ENCODE measurements at regions not wholly inside any gene's neighbourhood (a gene's known extent, or its start where the extent isn't known, plus 50 kb on each side); places are given as distances from the start of the nearest gene placed in this dataset.
"Not testable (repeated sequence)": the region's sequence is repeated elsewhere in the genome, so short reads cannot be mapped to it uniquely, and the experiment has no call there.

DNA sequence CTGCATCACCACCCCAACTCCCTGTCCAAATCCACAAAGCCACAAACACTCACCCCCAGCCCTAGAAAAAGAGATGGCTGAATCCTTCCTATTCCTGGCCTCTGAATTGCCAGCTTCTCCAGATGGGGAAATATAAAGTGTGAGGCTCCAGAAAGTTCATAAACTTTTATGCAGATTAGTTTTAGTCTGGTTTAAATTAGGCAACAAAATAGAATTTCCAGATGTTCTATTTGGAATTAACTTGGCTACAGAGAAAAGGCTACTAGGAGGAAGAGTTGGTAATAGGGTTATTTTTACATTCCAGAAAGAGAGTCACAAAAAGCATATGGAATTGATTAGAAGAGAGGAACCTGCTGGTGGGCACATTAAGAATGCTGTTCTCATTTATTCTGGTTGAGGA, 56.0 kb downstream of the EN1 start:
- DNase-seq: no peak

DNA sequence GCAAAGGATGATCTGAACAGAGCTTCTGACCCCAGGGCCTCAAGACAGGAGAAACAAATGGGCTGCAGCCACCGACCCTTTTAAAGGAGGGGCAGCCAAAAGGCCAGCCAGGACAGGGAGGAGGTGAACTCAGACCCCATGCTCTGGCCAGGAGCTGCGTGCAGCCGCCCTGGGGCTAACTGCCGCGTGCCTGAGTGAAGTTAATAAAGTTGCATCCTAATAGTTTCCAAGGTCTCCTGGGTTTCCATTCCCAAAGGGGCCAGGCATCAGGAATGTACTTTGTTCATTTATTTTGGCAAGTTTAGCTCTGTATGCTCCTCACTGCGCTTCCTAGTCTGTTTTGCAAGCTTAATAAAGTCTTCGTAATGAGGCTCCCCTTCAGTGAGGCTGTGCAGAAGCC, 60.7 kb downstream of the EN1 start:
- DNase-seq: no peak

DNA sequence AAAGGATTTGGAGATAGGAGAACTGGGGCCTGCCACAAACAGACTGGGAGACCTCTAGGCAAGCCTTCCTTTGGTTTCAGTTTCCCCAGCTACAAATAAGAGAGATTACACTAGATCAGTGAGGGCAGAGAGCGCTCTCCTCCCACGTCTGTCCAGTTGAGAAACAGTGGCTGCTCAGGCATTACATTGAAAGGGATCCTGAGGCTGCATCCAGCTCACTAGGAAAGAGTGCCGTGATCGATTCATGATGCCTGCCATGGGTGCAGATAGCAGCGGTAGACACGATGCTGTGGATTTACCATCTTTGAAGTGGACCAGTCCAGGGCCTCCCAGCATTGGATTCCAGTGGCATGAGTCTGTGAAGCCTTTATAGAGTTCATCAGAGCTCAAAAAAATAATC, 62.6 kb downstream of the EN1 start:
- DNase-seq: no peak

DNA sequence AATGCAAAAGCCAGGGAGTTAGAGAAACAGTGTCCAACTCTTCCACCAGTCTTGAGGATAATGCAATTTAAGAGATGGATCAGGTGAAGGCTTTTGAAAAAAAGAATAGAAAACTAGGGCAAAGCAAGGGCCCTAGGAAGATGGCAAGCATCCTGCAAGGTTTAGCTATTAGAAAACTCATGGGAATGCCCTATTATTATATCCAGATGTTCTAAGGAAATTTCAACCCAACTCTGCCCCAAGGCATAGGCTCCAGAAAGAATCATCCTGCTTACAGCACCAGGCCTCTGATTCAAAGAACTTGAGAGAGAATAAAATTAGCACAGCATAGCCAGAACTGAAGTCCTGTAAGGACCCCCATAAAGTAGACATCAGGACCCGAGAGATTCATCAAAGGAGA, 68.1 kb downstream of the EN1 start:
- no peak for DNase-seq

GRCh38 chr2:118774458-118775133, 72.9 kb downstream of the EN1 start:
- no peak for DNase-seq

- no peak for DNase-seq
Measured at GRCh38 chr2:118773826-118774225, 73.6 kb downstream of the EN1 start.

- no peak for DNase-seq
Measured at GRCh38 chr2:118772487-118773200, 74.8 kb downstream of the EN1 start.

DNA sequence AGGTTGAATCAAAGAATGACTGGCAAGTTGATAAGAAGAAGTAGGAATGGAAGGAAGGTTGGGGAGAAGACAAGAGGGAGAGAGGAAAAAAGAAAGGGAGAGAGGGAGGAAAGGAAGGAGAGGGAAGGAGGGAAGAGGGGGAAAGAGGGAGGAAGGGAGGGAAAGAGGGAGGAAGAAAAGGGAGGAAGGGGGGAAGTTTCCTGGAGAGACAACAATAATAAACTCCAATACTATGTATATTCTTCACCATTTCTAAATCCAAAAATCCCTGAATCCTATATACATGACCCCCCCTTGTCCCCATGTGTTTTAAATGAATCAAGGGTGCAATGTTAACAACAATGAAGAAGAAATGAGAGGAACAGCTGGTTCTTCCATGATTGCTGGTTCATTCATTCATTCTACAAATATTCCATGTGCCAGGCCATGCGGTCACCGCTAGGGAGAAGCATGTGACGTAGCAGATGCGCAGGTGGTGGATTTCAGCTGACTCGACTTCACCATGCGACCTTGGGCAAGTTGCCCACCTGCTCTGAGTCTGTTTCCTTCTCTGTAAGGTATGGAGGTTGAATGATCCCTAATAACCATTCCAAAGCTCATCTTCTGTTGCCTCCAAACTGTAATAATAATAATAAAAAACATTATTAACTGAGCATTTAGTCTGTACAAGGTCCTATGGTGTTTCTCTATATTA, 77.6 kb downstream of the EN1 start:
- no peak for DNase-seq

GRCh38 chr2:118766871-118767270, 80.6 kb downstream of the EN1 start:
- no peak for DNase-seq

DNA sequence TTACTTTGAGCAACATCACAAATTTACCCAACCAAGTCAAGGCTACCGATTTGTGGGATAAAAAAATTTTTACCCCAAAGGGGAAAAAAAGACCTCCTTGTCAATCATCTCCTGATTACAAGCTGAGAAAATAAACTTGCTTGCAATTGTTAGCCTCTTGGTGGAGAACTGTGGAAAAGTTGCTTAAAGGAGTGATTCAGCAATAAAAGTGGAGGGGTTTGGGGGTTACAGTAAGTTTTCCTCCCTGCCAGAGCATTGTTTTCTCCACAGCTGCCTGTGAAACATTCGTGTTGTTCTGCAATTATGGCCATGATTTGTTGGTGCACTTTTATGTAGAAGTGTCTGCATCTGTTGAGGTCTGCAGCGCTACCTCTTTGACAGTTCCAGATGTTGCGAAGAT, 82.6 kb downstream of the EN1 start:
- no peak for DNase-seq

- no peak for DNase-seq
Measured at GRCh38 chr2:118763797-118764196, 83.7 kb downstream of the EN1 start.

- DNase-seq: no peak
Measured at GRCh38 chr2:118762290-118762689, 85.2 kb downstream of the EN1 start.

- no peak for DNase-seq
Measured at GRCh38 chr2:118761771-118762170, 85.7 kb downstream of the EN1 start.

DNA sequence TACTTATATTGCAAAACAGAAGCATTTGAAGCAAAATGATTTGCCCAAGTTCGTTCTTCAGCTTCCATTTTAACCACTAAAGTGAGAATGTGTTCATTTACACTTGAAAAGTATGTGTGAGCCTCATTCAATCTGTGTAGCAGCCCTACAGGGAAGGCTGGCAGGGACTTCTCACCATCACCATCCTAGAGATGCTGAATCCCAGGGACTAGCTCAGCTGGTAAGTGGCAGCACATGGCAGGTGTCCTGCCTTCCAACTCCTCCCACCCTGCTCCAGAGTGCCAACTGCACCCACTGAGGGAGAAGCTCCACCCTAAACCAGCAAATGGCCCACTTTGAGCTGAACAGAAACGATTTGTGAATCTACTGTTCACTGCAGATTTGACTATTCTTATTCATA, 91.5 kb downstream of the EN1 start:
- no peak for DNase-seq

GRCh38 chr2:118755384-118755783, 92.1 kb downstream of the EN1 start:
- DNase-seq: no peak

DNA sequence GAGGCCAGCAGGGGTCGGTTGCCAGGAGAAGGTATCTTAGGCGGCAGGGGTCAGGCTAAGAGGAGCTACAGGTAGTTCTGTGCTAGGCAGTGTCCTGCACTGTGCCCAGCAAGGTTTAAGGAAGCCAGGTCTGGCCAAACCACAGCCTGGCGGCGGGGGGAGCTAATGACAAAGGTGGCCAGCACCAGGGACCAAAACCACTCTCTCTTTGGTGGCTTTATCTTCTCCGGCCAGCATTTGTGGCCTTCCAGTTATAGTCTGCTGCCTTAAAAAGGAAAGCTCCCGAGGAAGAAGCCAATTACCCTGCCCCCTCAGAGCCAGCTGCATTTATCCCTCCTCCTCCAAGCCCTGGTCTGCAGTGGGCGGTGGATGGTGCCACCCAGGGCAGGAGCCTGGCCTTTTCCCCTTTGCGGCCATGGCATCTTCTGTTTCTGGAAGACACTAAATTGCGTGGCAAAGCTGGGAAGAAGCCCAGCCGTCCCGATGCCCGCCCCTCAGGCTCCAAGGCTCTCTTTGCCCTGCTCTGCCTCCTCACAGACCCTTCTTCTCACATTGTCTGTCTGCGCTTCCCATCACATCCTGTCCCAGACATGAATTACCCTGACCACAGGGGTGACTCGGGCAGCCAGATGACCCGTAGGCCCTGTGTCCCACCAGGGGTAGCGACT, 94.6 kb downstream of the EN1 start:
- DNase-seq: no peak

DNA sequence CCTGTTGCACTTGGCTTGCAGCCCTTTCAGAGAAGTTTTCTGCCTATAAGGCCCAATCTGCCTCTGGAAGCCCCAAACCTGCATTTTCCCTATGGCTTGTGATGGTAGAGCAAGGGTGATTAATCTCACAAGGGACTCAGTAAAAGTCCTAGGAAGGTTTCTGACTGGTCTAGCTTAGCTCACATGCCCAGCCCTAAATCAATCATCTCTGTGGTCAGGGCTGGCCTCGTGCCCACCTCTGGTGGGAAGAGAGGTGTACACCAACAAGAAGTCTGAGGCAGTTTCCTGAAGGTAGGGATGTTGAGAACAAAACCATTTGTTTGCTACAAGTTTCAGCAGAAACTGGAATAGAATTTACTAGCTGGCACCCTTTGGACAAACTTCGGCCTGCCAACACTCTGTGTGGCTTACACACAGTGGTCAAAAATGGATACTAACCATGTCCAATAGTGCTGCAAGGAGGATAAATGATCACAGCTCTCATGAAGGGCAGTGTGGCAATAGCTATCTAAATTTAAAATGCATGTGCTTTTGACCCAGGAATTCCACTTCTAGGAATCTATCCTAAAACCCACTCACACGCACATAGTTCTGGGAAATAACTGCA, 96.4 kb downstream of the EN1 start:
- DNase-seq: no peak

- DNase-seq: no peak
Measured at GRCh38 chr2:118748245-118748885, 99.1 kb downstream of the EN1 start.

DNA sequence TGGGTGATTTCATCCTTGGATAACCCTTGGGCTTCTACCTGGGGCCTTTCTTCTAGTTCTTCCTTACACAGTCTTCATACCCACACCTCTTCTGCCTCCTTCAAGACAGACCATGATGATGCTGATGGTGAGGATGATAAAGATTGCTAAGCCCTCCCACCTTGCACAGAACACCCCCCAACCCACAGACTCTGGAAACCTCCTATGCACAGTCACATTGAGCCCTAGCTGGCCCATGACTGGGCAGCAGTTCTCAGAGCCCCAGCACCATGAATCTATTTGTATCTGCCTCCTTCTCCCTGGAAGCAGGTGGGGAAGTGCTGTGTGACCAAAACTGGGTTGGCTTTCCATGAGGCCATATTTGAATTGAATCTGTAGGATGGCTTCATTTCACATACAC, 99.8 kb downstream of the EN1 start:
- DNase-seq: no peak

- no peak for DNase-seq
Measured at GRCh38 chr2:118747066-118747465, 100.4 kb downstream of the EN1 start.

GRCh38 chr2:118744682-118745181, 102.7 kb downstream of the EN1 start:
- not testable (repeated sequence) for DNase-seq

GRCh38 chr2:118738524-118739308, 108.7 kb downstream of the EN1 start:
- DNase-seq: no peak

Data from CD4-positive, alpha-beta T cell treated with Interferon alpha-2 for 1 hour (primary cell).